PFSK-1 (cell line): ENCODE measurements at regions not wholly inside any gene's neighbourhood (a gene's known extent, or its start where the extent isn't known, plus 50 kb on each side); places are given as distances from the start of the nearest gene placed in this dataset.

Source experiments
- FOXP2 ChIP-seq: optimal IDR thresholded peaks from 2 replicates; pipeline ENCODE3; 2011; ENCODE audit warnings: borderline replicate concordance, control low read depth, inconsistent platforms; ENCODE audit not compliant: insufficient read depth; ENCODE audit errors: extremely low read length, extremely low read depth
- POLR2AphosphoS5 ChIP-seq: IDR thresholded peaks from 2 replicates; pipeline ENCODE4 v1.6.1; 2012; ENCODE audit warnings: low read depth, mild to moderate bottlenecking, control low read depth, low read length, moderate library complexity
- SIN3A ChIP-seq: IDR thresholded peaks from 2 replicates; pipeline ENCODE4 v1.6.1; 2012; ENCODE audit warnings: mild to moderate bottlenecking, low read length, moderate library complexity, borderline replicate concordance; ENCODE audit not compliant: insufficient read depth
- TAF1 ChIP-seq: IDR thresholded peaks from 2 replicates; pipeline ENCODE4 v1.6.1; 2012; ENCODE audit warnings: low read length, control low read depth, borderline replicate concordance; ENCODE audit not compliant: insufficient read depth
- TF ChIP-seq, protein P1 (sequence below), 2 experiments: IDR thresholded peaks; 2 replicates each; pipeline versions ENCODE4 v1.6.1 to v1.8.0; 2011 to 2012; ENCODE audit warnings: low read depth in 2 of 2, low read length in 2 of 2, control low read depth in 1 of 2, inconsistent platforms in 1 of 2, mild to moderate bottlenecking in 1 of 2, moderate library complexity in 1 of 2; ENCODE audit not compliant: insufficient read depth in 1 of 2

DNA sequence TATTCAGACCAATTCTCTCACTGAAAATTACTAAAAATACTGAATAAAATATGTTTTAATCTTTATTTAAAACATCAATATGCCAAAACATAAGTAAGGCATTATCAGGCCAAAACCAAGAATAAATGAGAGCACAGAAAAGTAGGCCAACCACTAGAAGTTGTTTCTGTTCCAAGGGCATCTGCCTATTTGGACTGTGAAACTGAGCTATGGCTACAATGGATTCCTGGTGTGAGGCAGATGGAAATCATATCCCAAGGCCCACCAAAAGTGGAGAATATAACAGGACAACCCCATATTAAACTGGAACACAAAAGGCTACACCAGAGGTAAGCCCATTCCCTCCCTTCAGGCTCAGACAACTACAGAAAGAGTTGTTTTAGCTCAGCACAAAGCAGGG lies 302.8 kb upstream of the IL12A start:
- TF ChIP-seq, protein P1, sequence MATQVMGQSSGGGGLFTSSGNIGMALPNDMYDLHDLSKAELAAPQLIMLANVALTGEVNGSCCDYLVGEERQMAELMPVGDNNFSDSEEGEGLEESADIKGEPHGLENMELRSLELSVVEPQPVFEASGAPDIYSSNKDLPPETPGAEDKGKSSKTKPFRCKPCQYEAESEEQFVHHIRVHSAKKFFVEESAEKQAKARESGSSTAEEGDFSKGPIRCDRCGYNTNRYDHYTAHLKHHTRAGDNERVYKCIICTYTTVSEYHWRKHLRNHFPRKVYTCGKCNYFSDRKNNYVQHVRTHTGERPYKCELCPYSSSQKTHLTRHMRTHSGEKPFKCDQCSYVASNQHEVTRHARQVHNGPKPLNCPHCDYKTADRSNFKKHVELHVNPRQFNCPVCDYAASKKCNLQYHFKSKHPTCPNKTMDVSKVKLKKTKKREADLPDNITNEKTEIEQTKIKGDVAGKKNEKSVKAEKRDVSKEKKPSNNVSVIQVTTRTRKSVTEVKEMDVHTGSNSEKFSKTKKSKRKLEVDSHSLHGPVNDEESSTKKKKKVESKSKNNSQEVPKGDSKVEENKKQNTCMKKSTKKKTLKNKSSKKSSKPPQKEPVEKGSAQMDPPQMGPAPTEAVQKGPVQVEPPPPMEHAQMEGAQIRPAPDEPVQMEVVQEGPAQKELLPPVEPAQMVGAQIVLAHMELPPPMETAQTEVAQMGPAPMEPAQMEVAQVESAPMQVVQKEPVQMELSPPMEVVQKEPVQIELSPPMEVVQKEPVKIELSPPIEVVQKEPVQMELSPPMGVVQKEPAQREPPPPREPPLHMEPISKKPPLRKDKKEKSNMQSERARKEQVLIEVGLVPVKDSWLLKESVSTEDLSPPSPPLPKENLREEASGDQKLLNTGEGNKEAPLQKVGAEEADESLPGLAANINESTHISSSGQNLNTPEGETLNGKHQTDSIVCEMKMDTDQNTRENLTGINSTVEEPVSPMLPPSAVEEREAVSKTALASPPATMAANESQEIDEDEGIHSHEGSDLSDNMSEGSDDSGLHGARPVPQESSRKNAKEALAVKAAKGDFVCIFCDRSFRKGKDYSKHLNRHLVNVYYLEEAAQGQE (IDR thresholded peaks at IDR 0.05; ENCODE audit: insufficient read depth in 1 of 2, low read depth in 2 of 2, low read length in 2 of 2), result no peak

DNA sequence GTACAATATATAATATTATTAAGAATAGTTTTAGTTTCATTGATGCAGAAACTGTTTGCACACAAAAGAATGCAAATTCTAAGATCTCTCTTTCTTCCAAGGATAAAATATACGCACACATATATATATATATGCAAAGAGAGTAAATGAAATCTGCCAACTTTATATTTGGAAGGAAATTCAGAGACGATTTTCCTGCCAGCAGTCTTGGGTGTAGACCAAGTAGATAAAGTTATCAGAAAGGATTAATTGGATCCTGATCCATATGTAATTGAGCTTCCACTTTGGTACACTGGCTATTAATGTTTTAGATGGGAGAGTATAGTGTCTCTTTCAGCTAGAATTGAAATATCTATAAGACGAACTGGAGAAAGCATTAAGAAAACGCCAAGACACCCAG lies 295.4 kb upstream of the IL12A start:
- TF ChIP-seq POLR2AphosphoS5 (no peak), TAF1 (no peak), FOXP2 (no peak), SIN3A (no peak)
- TF ChIP-seq, protein P1 (IDR thresholded peaks at IDR 0.05; ENCODE audit: insufficient read depth in 1 of 2, low read depth in 2 of 2, low read length in 2 of 2), result no peak

DNA sequence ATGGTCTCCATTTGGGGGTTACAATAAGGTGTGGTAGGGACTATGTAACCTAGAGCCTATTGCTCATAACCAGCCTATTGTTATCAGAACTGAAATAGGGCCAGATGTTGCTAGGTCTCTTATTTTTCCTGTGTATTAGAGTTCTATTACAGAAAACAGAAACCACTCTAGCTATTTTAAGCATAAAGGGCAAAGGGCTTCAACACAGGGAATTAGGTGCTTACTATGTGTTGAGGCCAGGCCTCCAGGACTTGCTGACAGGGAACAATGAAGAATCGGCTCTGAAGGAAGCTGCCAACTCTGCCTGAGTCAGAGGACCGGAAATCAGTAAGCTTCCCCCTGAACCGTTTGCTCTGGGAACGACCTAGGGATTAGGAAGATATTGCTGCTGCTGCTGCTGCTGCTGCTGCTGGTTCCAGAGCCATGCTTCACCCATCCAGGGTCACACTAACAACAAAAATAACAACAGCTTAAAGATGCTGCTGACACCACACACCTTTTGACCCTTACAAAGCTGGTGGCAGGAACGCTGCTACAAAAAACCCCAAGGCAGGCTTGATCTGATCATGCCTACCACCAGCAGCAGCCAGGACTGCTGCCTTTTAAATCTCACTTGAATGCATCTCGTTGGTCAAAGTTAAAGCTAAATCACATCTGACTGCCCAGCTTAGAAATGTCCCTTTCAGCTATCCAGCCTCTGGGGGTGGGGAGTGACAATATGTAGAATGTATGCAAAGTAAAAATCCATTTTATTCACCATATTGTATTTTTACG lies 276.9 kb upstream of the IL12A start:
- TF ChIP-seq TAF1 (no peak), FOXP2 (peak; percentile 22), SIN3A (no peak)
- TF ChIP-seq, protein P1 (IDR thresholded peaks at IDR 0.05; ENCODE audit: insufficient read depth in 1 of 2, low read depth in 2 of 2, low read length in 2 of 2), result no peak

DNA sequence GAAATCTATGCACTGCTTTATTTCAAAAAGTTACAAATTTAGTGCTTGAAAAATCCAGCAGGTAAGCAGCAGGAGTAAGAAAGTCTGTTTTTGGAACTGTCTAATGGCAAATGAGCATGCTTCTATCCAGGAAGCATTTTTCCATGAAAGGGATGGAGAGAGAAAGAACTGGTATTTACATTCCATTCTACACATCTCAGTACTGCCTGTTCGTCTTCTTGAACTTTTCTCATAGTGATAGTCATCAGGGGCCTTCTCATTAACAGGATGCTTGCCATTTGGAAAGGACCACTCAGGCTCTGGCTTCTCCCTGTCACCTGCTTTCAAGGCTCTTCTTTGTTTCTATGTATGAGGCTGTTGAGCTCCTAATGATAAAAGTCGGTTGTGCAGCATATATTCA lies 267.3 kb upstream of the IL12A start:
- TF ChIP-seq, protein P1 (IDR thresholded peaks at IDR 0.05; ENCODE audit: insufficient read depth in 1 of 2, low read depth in 2 of 2, low read length in 2 of 2), result no peak
- no peak for TF ChIP-seq TAF1
- no peak for TF ChIP-seq POLR2AphosphoS5
- no peak for TF ChIP-seq FOXP2
- no peak for TF ChIP-seq SIN3A

DNA sequence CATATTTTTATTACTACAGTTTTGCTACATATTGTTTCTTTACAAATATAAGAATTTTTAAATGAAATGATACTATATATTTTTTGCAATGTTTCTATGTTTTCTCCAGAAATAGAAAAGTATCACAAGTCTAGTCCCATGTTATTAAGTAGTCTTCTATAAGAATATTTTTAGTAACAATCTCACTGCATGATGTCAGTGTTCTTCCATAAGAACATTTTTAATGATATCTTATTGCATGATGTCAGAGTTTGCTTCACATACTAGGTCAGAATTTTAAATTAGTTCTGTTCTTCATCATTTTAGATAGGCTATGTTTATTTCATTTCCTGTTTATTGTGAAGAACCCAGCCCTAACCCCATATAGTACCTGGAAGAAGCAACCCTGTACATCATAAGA lies 265.3 kb upstream of the IL12A start:
- TF ChIP-seq TAF1 (no peak), SIN3A (no peak), FOXP2 (no peak), POLR2AphosphoS5 (no peak)
- TF ChIP-seq, protein P1 (IDR thresholded peaks at IDR 0.05; ENCODE audit: insufficient read depth in 1 of 2, low read depth in 2 of 2, low read length in 2 of 2), result no peak
